Activated CD8-positive, alpha-beta memory T cell treated with anti-CD3 and anti-CD28 coated beads for 36 hours (primary cell): ENCODE measurements at regions not wholly inside any gene's neighbourhood (a gene's known extent, or its start where the extent isn't known, plus 50 kb on each side); places are given as distances from the start of the nearest gene placed in this dataset.
"Not testable (repeated sequence)": the region's sequence is repeated elsewhere in the genome, so short reads cannot be mapped to it uniquely, and the experiment has no call there.

ENCODE experiments used
- CTCF ChIA-PET: fragments of 350-600 bp; sonication (Branson Sonifier 250); formaldehyde crosslinking; loops from one replicate; lab custom pipeline; 2021; ENCODE audit warnings: antibody characterized with exemption; lab: Charles Lee
- POLR2A ChIA-PET: fragments of 350-600 bp; sonication (Branson Sonifier 250); formaldehyde crosslinking; loops from one replicate; lab custom pipeline; 2021; ENCODE audit warnings: antibody characterized with exemption; lab: Charles Lee

DNA sequence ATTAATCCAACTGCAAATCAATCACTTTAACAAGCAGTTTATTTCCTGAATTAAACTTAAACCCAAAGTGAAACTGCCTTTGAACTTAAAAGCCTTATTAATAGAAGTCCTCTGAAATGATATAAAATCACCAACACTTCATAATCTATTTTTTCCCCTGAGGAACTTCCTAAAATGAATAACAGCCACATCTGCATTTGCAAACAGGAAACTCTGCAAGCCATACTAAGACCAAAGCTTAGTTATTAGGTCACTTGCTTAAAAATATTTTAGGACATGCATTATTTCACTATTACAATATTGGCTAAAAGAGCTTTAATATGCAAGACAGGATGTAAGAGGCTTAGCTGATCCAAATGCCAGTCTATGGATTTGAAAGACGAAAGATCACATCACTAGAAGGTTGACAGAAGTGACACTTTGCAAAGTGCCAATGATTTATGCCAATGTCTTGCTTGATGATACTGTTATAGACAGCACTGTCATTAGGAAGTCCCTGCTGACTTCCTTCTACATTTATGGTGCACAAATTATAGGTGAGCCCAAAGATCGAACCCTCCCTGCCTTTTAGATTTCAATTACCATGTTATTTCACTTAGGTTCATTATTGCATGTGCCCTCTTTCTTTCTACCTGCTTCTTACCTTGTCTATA is 99.9 kb upstream of the SKAP2 start:
- CTCF ChIA-PET: interaction anchor here (0.6 kb wide), 1 partner anchor 97 kb away, joined by 3 read pairs; no protein-coding TSS in a partner anchor
- POLR2A ChIA-PET: no interaction called here

GRCh38 chr7:26959290-26959689 is 94.9 kb upstream of the SKAP2 start:
- CTCF ChIA-PET: no interaction called here
- POLR2A ChIA-PET: no interaction called here

GRCh38 chr7:26958834-26959233 is 94.4 kb upstream of the SKAP2 start:
- CTCF ChIA-PET: no interaction called here

DNA sequence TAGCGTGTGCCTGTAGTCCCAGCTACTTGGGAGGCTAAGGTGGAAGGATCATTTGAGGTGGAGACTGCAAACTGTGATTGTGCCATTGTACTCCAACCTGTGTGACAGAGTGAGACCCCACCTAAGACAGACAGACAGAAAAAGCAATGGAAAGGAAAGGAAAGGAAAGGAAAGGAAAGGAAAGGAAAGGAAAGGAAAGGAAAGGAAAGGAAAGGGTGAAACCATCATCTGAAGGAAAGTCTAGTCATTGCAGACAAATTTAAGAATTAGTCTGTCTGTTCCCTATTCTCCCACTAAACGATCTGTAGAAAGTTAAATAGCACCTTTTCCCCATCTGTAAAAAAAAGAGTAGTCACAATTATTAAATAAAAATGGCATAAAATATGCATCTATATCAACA is 91.1 kb upstream of the SKAP2 start:
- POLR2A ChIA-PET: no interaction called here
- CTCF ChIA-PET: no interaction called here

More at GRCh38 chr7:26958834-26959233, 94.4 kb upstream of the SKAP2 start:
- POLR2A ChIA-PET: no interaction called here

DNA sequence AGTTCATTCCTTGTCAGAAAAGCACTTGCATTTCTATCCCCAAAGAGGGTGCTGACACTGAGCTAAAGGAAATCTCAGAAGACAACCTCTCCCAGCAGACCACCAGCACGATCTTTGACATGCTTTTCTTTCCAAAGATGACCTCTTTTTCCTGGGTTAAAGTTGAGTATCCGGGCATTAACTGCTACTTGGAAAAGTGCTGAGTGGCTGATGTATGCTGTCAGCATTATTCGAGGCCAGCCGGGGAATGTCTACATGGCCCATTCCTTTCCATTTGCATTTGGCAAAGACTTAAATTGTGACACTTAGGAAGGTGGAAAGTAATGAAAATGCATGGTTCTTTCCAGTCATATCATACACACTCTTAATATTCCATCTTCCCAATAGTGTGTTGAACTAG is 90.6 kb upstream of the SKAP2 start:
- CTCF ChIA-PET: no interaction called here
- POLR2A ChIA-PET: no interaction called here

DNA sequence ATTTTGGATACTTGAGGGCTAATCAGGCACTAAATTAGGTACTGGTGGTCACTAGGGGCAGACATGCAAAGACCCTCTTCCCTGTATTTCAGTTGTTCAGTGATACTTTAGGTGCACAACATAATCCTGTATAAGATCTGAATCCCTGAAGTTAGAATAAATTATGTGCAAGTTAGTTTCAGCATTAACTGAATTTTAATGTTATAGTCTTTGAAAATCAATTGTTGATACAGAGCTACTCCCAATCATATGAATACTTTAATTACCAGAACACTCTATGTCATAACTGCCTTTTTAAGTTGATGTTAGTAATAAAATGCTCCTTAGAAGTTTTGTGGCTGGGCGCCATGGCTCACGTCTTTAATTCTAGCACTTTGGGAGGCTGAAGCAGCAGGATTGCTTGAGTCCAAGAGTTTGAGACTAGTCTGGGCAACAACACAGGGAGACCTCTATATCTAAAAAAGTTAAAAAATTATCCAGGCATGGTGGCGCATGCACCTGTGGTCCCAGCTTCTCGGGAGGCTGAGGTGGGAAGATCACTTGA is 87.1 kb upstream of the SKAP2 start:
- ChIA-PET CTCF (no interaction called here), POLR2A (no interaction called here)

- POLR2A ChIA-PET: no interaction called here
- CTCF ChIA-PET: no interaction called here
These were observed 86.5 kb upstream of the SKAP2 start for GRCh38 chr7:26950889-26951288.

DNA sequence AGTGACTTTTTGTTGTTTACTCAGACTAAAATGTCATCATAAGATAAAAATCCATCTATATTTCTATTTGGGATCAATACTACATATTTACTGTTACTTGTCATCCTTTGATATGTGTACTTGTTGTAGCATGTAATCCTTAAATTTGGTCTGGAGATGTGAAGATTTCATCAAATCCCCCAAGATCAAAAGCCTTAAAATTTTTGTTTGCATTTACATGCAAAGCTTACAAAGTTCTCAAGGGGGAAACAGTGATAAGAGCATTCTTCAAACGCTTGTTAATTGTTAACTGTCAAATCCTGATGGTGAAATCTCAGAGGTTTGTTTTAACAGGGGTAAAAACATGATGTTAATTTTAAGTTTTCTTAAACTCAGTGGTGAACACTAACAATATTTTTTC is 84.9 kb upstream of the SKAP2 start:
- POLR2A ChIA-PET: no interaction called here
- CTCF ChIA-PET: no interaction called here

GRCh38 chr7:26948617-26949118 is 84.3 kb upstream of the SKAP2 start:
- POLR2A ChIA-PET: no interaction called here
- CTCF ChIA-PET: no interaction called here

DNA sequence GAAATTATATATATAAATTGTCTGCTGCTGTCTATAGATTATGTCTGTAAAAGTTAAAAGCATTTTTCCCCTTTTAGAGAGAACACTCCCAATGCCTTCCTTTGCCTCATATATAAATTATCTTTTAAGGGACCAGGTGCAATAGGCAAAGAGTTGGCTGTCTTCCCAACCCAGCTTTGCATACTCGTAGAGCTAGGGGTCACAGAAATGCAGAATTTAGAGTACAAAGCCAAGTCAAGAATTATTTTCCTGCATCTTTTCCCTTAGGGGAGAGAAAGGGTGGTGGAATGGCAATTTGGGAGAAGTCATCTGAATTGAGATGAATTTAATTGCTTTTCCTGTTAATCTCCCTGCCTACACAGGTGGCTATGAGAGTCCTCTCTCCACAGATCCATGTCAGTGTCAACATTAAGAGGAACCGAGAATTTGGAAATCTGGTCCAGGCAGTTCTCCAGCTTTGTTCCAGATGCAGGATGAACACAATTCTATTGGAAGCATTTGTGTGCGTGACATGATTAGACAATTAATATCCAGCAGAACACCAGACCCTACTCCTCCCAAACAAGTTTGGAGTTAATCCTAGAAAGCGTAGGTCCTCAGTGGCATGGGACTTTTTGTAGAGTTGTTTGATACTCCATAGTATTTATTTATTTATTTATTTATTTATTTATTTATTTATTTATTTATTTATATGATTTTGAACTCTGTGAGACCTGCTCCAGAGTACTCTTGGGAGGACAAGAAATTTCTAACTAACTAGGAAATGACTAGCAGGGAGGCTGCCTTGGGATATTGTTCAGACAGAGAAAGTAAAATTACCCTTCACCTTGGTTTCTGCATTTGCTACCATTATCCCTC is 80.3 kb upstream of the SKAP2 start:
- CTCF ChIA-PET: no interaction called here
- POLR2A ChIA-PET: no interaction called here

DNA sequence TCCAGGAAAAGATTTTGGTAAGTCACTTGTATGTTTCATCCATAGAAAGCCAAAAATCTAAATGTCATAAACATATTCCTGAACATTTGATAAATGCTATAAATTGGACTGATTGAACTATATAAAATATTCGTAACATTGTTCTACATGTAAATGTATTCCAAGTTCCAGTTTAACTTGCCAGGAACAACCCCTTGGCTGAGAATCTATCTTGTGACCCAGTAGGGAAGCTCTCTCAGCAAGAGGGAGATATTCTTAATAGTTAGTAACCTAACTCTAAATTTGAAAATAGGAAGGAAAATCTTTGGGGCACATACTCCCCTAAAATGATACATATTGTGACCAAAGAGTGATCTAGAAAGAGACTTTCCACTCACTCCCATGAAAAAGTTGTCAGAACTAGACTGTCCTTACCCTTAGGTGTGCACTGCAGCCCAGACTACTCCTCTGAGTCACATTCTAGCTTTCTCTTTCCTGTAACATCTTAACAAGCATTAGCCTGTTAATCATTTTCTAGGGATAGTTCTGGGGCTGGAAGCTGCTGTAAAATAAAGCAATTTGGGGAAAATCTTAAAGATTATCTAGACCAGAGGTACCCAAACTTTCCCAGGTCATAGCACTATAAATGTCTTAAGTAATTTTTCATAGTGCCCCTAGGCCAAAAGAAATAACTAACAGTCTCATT is 73.7 kb upstream of the SKAP2 start:
- CTCF ChIA-PET: no interaction called here
- POLR2A ChIA-PET: no interaction called here

DNA sequence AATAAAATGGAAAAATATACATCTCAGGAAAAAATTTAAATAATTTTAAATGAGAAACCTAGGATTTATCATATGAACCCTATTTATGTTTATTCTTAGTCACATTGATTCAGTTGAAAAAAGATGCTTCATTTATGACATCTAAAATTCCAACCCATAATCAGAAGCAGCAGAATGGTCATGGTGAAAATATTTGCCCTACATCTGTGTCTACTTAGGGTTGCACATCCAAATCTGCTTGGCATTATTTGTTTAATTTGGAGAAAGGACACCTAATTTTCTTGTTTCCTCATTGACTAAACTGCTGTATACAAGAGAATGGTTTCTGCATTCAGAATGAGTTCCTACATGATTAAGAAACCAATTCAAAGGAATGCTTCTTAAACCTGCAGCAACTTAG is 72.9 kb upstream of the SKAP2 start:
- POLR2A ChIA-PET: no interaction called here
- CTCF ChIA-PET: no interaction called here

GRCh38 chr7:26932616-26933015 is 68.2 kb upstream of the SKAP2 start:
- POLR2A ChIA-PET, CTCF ChIA-PET: not testable (repeated sequence)

- CTCF ChIA-PET: no interaction called here
- POLR2A ChIA-PET: no interaction called here
These were observed 66.5 kb upstream of the SKAP2 start for GRCh38 chr7:26930845-26931244.

- ChIA-PET CTCF (no interaction called here), POLR2A (no interaction called here)
These were observed 65.8 kb upstream of the SKAP2 start for GRCh38 chr7:26930201-26930600.

GRCh38 chr7:26928703-26929347 is 64.4 kb upstream of the SKAP2 start:
- ChIA-PET CTCF (no interaction called here), POLR2A (no interaction called here)

GRCh38 chr7:26925768-26926167 is 61.4 kb upstream of the SKAP2 start:
- POLR2A ChIA-PET: no interaction called here
- CTCF ChIA-PET: no interaction called here

DNA sequence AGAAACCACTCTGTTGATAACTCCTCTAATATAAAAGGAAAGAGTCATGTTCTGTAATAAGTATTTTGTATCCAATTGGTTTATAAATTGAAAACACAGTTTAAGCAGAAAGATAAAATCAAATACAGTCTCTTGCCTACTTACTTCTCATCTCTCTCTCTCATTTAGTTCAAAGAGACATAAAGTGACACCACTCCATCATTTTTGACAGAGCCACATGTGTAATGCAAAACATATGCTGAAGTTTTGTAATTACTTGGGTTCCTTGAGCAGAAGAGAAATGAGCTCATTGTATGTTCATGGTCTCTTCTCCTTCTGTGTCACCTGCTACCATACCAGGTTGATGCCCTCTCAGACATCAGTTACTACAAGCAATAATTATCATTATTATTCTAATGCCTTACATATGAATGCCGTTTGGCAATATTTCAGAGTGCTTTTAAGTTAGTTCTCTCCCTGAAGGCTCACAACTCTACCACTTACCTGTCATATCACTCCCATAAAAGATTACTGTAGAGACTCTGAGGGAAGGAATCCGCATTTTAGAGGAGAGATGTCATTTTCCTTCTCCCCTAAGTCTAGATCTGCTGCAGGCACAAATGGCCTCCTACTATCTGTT is 59.9 kb upstream of the SKAP2 start:
- ChIA-PET POLR2A (no interaction called here), CTCF (interaction anchor here (1.4 kb wide), 1 partner anchor 15 kb away, joined by 3 read pairs; no protein-coding TSS in a partner anchor)

DNA sequence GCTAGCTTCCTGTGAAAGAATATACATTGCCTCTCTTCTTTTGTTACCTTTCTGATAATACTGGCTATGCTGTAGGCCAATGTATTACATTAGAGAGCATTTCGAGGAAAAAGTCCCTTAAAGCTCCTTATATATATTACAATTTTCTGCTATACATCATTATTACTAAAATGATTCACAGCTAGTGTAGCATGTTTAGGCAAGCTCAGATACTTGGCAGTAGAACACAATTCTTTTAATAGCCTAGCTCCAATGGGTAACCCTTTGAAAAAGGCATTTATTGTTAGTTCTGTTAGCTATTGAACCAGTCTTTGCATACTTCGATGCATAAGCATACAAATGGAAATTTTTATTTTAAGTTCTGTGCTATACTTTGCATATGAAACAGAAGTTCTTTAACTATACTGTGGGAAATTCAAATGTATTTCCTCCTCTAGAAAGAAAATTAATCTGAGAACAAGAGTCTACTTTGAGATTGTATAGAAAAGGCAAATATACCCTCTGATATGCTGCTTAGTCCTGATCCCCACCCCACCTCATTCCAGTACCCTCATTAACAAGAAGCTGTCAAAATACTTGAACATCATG is 55.6 kb upstream of the SKAP2 start:
- POLR2A ChIA-PET: no interaction called here
- CTCF ChIA-PET: no interaction called here
